Gastrocnemius medialis (tissue), 4 donors: ENCODE measurements at regions not wholly inside any gene's neighbourhood (a gene's known extent, or its start where the extent isn't known, plus 50 kb on each side); places are given as distances from the start of the nearest gene placed in this dataset.
A peak's percentile ranks its signal among the peaks of the same experiment; 100 is the strongest.
"Not testable (repeated sequence)": the region's sequence is repeated elsewhere in the genome, so short reads cannot be mapped to it uniquely, and the experiment has no call there.

Experiments used
- ATAC-seq, 2 donors: fragments of 150-250 bp; one replicate each; pipeline ENCODE4 v1.9.1; 2016
- DNase-seq, 2 donors: peaks; one replicate each; pipeline ENCODE4 v3.0.0-alpha.2; 2019
- H3K27ac ChIP-seq, 4 donors: fragments of 200-600 bp; sonication (generic); 1 replicate in 1 of 4; 2 replicates in 3 of 4; pipeline ENCODE4 v1.5.1; 2016 to 2018; ENCODE audit warnings: mild to moderate bottlenecking in 2 of 4, moderate library complexity in 1 of 4
- H3K27me3 ChIP-seq, 3 donors: fragments of 200-600 bp; sonication (generic) in 2 of 3; 1 replicate in 1 of 3; 2 replicates in 2 of 3; pipeline versions ENCODE4 v1.5.1 to v1.6.0; 2016 to 2019; ENCODE audit warnings: mild to moderate bottlenecking in 1 of 3, moderate library complexity in 1 of 3
- H3K36me3 ChIP-seq, 2 donors: fragments of 200-600 bp; sonication (generic) in 1 of 2; one replicate each; pipeline ENCODE4 v1.5.1; 2017 to 2018
- H3K4me1 ChIP-seq, 2 donors: fragments of 200-600 bp; sonication (generic) in 1 of 2; one replicate each; pipeline ENCODE4 v1.5.1; 2016 to 2017; ENCODE audit warnings: mild to moderate bottlenecking in 2 of 2
- H3K4me3 ChIP-seq, 4 donors: fragments of 200-600 bp; sonication (generic) in 3 of 4; 1 replicate in 1 of 4; 2 replicates in 3 of 4; pipeline ENCODE4 v1.5.1; 2016 to 2019; ENCODE audit warnings: mild to moderate bottlenecking in 2 of 4
- H3K9me3 ChIP-seq, 3 donors: fragments of 200-600 bp; sonication (generic) in 2 of 3; 1 replicate in 1 of 3; 2 replicates in 2 of 3; pipeline ENCODE4 v1.5.1; 2016 to 2019
- POLR2A ChIP-seq, 2 donors: fragments of 450-650 bp; IDR thresholded peaks; one replicate each; pipeline ENCODE4 v1.6.1; 2017; ENCODE audit warnings: antibody characterized with exemption in 2 of 2, mild to moderate bottlenecking in 2 of 2, moderate library complexity in 2 of 2
- in situ Hi-C, 4 donors: fragments of 200-750 bp; cut with MboI; loops; one replicate each; pipeline versions ENCODE4 v1.15.0 to v1.8.0; 2017; ENCODE audit warnings: low sequenced_read_pairs in 4 of 4
- intact Hi-C: fragments of 100-400 bp; cut with DNase I; formaldehyde crosslinking; loops from one replicate; pipeline ENCODE4 v1.15.1; 2023; ENCODE audit warnings: low total_unique reads
- TF ChIP-seq, protein P1 (sequence below), 5 experiments: fragments of 450-650 bp in 3 of 5; fragments of 200-600 bp in 2 of 5; sonication (generic) in 2 of 5; IDR thresholded peaks in 4 of 5; conservative IDR thresholded peaks in 1 of 5; 1 replicate in 4 of 5; 2 replicates in 1 of 5; pipeline ENCODE4 v1.5.1; 2016 to 2019; ENCODE audit warnings: antibody characterized with exemption in 5 of 5, mild to moderate bottlenecking in 3 of 5, moderate library complexity in 3 of 5

DNA sequence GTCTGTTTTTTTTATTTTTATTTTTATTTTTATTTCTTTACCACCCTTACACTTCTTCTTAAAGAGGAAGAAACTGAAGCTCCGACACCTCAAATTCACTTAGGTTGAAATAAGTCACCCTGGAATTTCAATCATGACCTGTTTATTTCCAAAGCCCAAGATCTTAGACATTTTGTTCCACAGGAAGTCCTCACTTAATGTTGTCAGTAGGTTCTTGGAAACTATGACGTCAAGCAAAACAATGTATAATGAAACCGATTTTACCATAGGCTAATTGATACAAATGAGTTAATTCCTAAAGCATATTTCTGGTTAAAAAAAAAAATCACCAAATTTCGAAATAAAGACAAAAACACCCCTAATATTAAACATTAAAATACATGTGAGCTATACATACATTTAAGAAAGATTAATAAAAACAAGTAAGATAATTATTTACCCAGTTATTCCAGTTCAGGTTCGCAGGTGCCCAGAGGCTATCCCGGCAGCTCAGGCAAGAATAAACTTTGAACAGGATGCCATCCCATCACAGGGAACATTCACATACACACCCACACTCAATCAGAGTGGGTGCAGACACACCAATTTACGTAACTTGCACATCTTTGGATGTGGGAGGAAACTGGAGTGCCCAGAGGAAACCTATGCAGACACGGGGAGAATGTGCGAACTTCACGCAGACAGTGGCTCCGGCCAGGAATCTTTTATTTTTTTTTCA, 391.0 kb downstream of the RAP2B start:
- Histone ChIP-seq H3K27ac (peak overlapping the region; percentile 12 to 57 (median 54)), H3K4me3 (peak overlapping the region in 1 of 4 donors; percentile 19), H3K27me3 (no peaks in the 10 kb centered on the region), H3K36me3 (no peaks in the 10 kb centered on the region), H3K4me1 (no peaks in the 10 kb centered on the region), H3K9me3 (no peaks in the 10 kb centered on the region)
- intact Hi-C loops (no loop called here), in situ Hi-C loops (no loop called here)
- DNase-seq (no peak), ATAC-seq (peak; percentile 65 to 66)
- TF ChIP-seq POLR2A (IDR thresholded peaks at IDR 0.05), result no peak
- TF ChIP-seq, protein P1, sequence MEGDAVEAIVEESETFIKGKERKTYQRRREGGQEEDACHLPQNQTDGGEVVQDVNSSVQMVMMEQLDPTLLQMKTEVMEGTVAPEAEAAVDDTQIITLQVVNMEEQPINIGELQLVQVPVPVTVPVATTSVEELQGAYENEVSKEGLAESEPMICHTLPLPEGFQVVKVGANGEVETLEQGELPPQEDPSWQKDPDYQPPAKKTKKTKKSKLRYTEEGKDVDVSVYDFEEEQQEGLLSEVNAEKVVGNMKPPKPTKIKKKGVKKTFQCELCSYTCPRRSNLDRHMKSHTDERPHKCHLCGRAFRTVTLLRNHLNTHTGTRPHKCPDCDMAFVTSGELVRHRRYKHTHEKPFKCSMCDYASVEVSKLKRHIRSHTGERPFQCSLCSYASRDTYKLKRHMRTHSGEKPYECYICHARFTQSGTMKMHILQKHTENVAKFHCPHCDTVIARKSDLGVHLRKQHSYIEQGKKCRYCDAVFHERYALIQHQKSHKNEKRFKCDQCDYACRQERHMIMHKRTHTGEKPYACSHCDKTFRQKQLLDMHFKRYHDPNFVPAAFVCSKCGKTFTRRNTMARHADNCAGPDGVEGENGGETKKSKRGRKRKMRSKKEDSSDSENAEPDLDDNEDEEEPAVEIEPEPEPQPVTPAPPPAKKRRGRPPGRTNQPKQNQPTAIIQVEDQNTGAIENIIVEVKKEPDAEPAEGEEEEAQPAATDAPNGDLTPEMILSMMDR (IDR thresholded peaks at IDR 0.05 in 4 of 5, conservative IDR thresholded peaks at IDR 0.05 in 1 of 5), result no peak

DNA sequence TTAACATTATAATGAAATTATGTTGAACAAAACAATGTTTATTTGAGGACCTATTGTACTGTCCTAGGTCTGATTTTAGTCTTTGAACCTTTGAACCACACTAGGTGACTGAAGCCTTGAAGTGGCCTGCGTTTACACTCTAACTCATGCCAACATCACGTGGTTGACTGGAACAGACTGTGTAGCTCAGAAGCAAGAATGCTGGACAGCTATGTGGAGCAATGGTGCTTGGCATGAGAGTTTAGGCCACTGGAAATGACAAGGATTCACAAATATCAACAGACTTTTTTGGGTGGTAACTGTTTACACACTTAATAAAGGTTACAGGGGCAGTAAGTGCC, 391.5 kb downstream of the RAP2B start:
- in situ Hi-C loops (no loop called here), intact Hi-C loops (no loop called here)
- no peak for DNase-seq
- Histone ChIP-seq H3K4me1 (no peaks in the 10 kb centered on the region), H3K9me3 (no peaks in the 10 kb centered on the region), H3K4me3 (no peak overlapping the region), H3K27me3 (no peaks in the 10 kb centered on the region), H3K27ac (peak overlapping the region; percentile 1 to 57 (median 46)), H3K36me3 (no peaks in the 10 kb centered on the region)
- TF ChIP-seq POLR2A (IDR thresholded peaks at IDR 0.05), result no peak
- TF ChIP-seq, protein P1 (IDR thresholded peaks at IDR 0.05 in 4 of 5, conservative IDR thresholded peaks at IDR 0.05 in 1 of 5), result no peak
- peak; percentile 66 to 81 for ATAC-seq

DNA sequence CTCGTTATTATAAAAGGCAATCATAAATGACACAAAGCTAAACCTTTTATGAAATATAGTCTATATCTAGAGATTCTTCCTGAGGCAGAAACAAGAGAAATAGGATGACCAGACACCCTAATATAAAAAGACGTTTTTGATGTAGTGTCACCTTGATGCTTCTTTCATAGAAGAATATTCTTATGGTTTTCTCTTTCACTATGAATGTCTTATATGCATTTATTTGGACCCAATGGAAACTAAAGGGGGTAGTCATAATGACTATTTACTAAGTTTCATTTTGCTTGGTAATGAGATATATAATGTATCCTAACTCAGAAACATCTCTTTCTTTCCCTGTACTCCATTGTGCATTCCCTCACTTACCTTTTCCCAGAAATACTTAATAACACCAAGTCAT, 393.9 kb downstream of the RAP2B start:
- TF ChIP-seq, protein P1 (IDR thresholded peaks at IDR 0.05 in 4 of 5, conservative IDR thresholded peaks at IDR 0.05 in 1 of 5), result no peak
- no peak for TF ChIP-seq POLR2A (IDR thresholded peaks at IDR 0.05)
- Histone ChIP-seq H3K27ac (no peak overlapping the region), H3K9me3 (no peaks in the 10 kb centered on the region), H3K36me3 (no peaks in the 10 kb centered on the region), H3K4me3 (no peak overlapping the region), H3K27me3 (no peaks in the 10 kb centered on the region), H3K4me1 (no peaks in the 10 kb centered on the region)
- intact Hi-C loops (no loop called here), in situ Hi-C loops (no loop called here)
- ATAC-seq (no peak), DNase-seq (no peak)

DNA sequence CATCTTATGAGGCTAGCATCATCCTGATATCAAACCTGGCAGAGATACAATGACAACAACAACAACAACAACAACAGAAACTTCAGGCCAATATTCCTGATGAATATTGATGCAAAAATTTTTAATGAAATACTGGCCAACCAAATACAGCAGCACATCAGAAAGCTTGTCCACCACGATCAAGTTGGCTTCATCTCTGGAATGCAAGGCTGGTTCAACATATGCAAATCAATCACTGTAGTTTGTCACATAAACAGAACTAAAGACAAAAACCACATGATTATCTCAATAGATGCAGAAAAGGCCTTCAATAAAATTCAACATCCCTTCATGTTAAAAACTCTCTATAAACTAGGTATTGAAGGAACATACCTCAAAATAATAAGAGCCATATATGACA, 397.3 kb downstream of the RAP2B start:
- H3K9me3 ChIP-seq, H3K4me3 ChIP-seq, ATAC-seq, H3K27ac ChIP-seq, H3K4me1 ChIP-seq, in situ Hi-C loops, intact Hi-C loops, DNase-seq, H3K36me3 ChIP-seq, H3K27me3 ChIP-seq: not testable (repeated sequence)

DNA sequence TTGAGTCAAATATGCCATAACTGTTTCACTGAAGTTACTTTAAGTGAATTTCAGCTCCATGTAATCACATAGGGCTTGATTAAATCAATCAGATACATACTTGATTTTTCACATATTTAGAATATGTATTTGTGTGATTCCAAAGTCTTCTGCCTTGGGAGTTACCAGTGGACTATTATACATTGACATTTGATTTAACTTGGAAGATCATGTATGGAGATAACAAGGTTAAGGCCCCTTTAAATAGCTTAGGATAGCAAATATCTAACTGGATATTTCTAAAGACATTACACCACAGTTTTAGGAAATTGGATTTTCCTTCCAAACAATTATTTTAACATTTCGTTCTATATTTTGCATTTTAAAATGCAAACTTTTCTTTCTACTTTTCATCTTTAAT, 405.0 kb downstream of the RAP2B start:
- intact Hi-C loops, result no loop called here
- no peak for TF ChIP-seq POLR2A (IDR thresholded peaks at IDR 0.05)
- TF ChIP-seq, protein P1 (IDR thresholded peaks at IDR 0.05 in 4 of 5, conservative IDR thresholded peaks at IDR 0.05 in 1 of 5), result no peak
- DNase-seq (no peak), ATAC-seq (no peak)
- Histone ChIP-seq H3K36me3 (no peaks in the 10 kb centered on the region), H3K9me3 (peaks cover 0 to 10% (median 0%) of the 10 kb centered on the region in 3 donors), H3K4me3 (no peak overlapping the region), H3K4me1 (no peaks in the 10 kb centered on the region), H3K27ac (no peak overlapping the region), H3K27me3 (no peaks in the 10 kb centered on the region)
- in situ Hi-C loops, result no loop called here
